GM12878 (cell line): ENCODE measurements at regions not wholly inside any gene's neighbourhood (a gene's known extent, or its start where the extent isn't known, plus 50 kb on each side); places are given as distances from the start of the nearest gene placed in this dataset.

Experiments
- ATAC-seq: fragments of 200-7000 bp; cut with Tn5 transposase; 3 replicates; pipeline ENCODE4 v1.9.1; 2020; ENCODE audit warnings: mild to moderate bottlenecking, moderate library complexity
- BruUV-seq: library from RNA; stranded (reverse); fragments of 400-500 nt; replicated peaks from 2 replicates; lab custom pipeline; 2021; lab: Mats Ljungman, UMichigan
- CTCF ChIA-PET: fragments of 300-600 bp; sonication (Branson Sonifier 250); formaldehyde crosslinking; extraction: SDS; loops from one replicate; lab custom pipeline; 2021; ENCODE audit warnings: inconsistent platforms; lab: Yijun Ruan, JAX
- POLR2A ChIA-PET: fragments of 350-600 bp; formaldehyde crosslinking; extraction: SDS; loops from one replicate; lab custom pipeline; 2021; ENCODE audit warnings: inconsistent platforms; lab: Charles Lee
- RAD21 ChIA-PET: fragments of 300-600 bp; sonication (Branson Sonifier 250); formaldehyde crosslinking; loops from one replicate; lab custom pipeline; 2023; ENCODE audit warnings: antibody characterized with exemption; ENCODE audit not compliant: unreplicated experiment; lab: Charles Lee
- SMC1A ChIA-PET: fragments of 300-600 bp; sonication (Branson Sonifier 250); formaldehyde crosslinking; loops from one replicate; lab custom pipeline; 2023; ENCODE audit not compliant: unreplicated experiment, uncharacterized antibody; lab: Charles Lee
- DNase-seq: peaks from one replicate; pipeline ENCODE4 v3.0.0-alpha.2; 2011; ENCODE audit warnings: low read depth, low spot score
- FAIRE-seq: peaks from 3 replicates; lab custom pipeline; 2011; peaks lifted over from hg19 to GRCh38; lab: Jason Lieb, UNC
- H2AFZ ChIP-seq: 2 replicates; pipeline ENCODE4 v1.6.0; 2011; ENCODE audit warnings: low read depth, low read length, control low read depth; ENCODE audit not compliant: control insufficient read depth
- H3K27ac ChIP-seq: 2 replicates; pipeline ENCODE4 v1.5.1; 2011; ENCODE audit warnings: control low read depth; ENCODE audit not compliant: control insufficient read depth, insufficient read depth
- H3K27me3 ChIP-seq, 2 experiments: replicated peaks in 1 of 2; 2 replicates each; pipeline versions ENCODE4 v1.6.0 to v1.6.1; 2011; ENCODE audit warnings: low read length in 1 of 2; ENCODE audit not compliant: control insufficient read depth in 2 of 2, insufficient read depth in 2 of 2
- H3K36me3 ChIP-seq, 2 experiments: 2 replicates each; pipeline ENCODE4 v1.5.1; 2011; ENCODE audit warnings: low read length in 1 of 2; ENCODE audit not compliant: control insufficient read depth in 2 of 2, insufficient read depth in 2 of 2
- H3K4me1 ChIP-seq: 2 replicates; pipeline ENCODE4 v1.6.1; 2011; ENCODE audit warnings: mild to moderate bottlenecking, low read length, moderate library complexity, mixed read lengths; ENCODE audit not compliant: control insufficient read depth, insufficient read depth
- H3K4me2 ChIP-seq: 2 replicates; pipeline ENCODE4 v1.6.0; 2011; ENCODE audit warnings: control low read depth; ENCODE audit not compliant: control insufficient read depth, insufficient read depth
- H3K4me3 ChIP-seq: fragments of 200-600 bp; sonication (generic); 2 replicates; pipeline ENCODE4 v1.5.1; 2016
- H3K79me2 ChIP-seq: 2 replicates; pipeline ENCODE4 v1.6.0; 2011; ENCODE audit warnings: low read length; ENCODE audit not compliant: control insufficient read depth, insufficient read depth
- H3K9ac ChIP-seq: 2 replicates; pipeline ENCODE4 v1.8.0; 2011; ENCODE audit warnings: low read length, control low read depth, mixed read lengths; ENCODE audit not compliant: control insufficient read depth, insufficient read depth
- H3K9me3 ChIP-seq: replicated peaks from 3 replicates; pipeline ENCODE4 v1.5.1; 2011; ENCODE audit warnings: mild to moderate bottlenecking, low read length; ENCODE audit not compliant: control insufficient read depth, insufficient read depth
- H4K20me1 ChIP-seq: 2 replicates; pipeline ENCODE4 v1.6.0; 2011; ENCODE audit not compliant: control insufficient read depth, insufficient read depth
- FOS ChIP-seq: IDR thresholded peaks from 3 replicates; pipeline ENCODE4 v1.6.1; 2011; ENCODE audit warnings: borderline replicate concordance; ENCODE audit not compliant: insufficient read length; ENCODE audit errors: extremely low read depth
- HCFC1 ChIP-seq: fragments of 150-350 bp; IDR thresholded peaks from 2 replicates; pipeline ENCODE4 v1.6.1; 2014; ENCODE audit warnings: low read length
- HDAC2 ChIP-seq: fragments of 200-600 bp; sonication (generic); IDR thresholded peaks from 2 replicates; pipeline ENCODE4 v1.6.1; 2017
- IKZF1 ChIP-seq: fragments of 450-650 bp; conservative IDR thresholded peaks from 2 replicates; pipeline ENCODE4 v1.6.1; 2017; ENCODE audit warnings: antibody characterized with exemption, mild to moderate bottlenecking
- MTA3 ChIP-seq: IDR thresholded peaks from 2 replicates; pipeline ENCODE4 v1.6.1; 2012; ENCODE audit warnings: low read length, inconsistent platforms, borderline replicate concordance
- NFYB ChIP-seq: IDR thresholded peaks from 2 replicates; pipeline ENCODE4 v1.6.1; 2011; ENCODE audit warnings: low read depth, mild to moderate bottlenecking, low read length, improper control_type of control experiment, moderate library complexity; ENCODE audit not compliant: insufficient read depth
- NRF1 ChIP-seq: conservative IDR thresholded peaks from 2 replicates; pipeline ENCODE4 v1.6.1; 2011; ENCODE audit warnings: mild to moderate bottlenecking, low read depth, low read length, improper control_type of control experiment
- RCOR1 ChIP-seq: conservative IDR thresholded peaks from 2 replicates; pipeline ENCODE4 v1.6.1; 2012; ENCODE audit warnings: low read depth, low read length, improper control_type of control experiment
- SMAD1 ChIP-seq: fragments of 450-650 bp; IDR thresholded peaks from 2 replicates; pipeline ENCODE4 v1.6.1; 2018; ENCODE audit warnings: mild to moderate bottlenecking, low read depth; ENCODE audit not compliant: partially characterized antibody
- YY1 ChIP-seq: IDR thresholded peaks from 2 replicates; pipeline ENCODE4 v1.6.1; 2011; ENCODE audit warnings: low read depth, mild to moderate bottlenecking, low read length
- ZNF207 ChIP-seq: fragments of 450-650 bp; IDR thresholded peaks from 2 replicates; pipeline ENCODE4 v1.6.1; 2014; ENCODE audit warnings: antibody characterized with exemption, mild to moderate bottlenecking, borderline replicate concordance
- ZNF687 ChIP-seq: fragments of 450-650 bp; IDR thresholded peaks from 2 replicates; pipeline ENCODE4 v1.6.1; 2017; ENCODE audit warnings: mild to moderate bottlenecking, moderate library complexity
- WGBS: methylation state at CpG from one replicate; pipeline ENCODE4 v1.1.6; 2016; ENCODE audit warnings: low lambda C conversion rate; ENCODE audit not compliant: insufficient replicate concordance, insufficient coverage; ENCODE audit errors: missing lambda C conversion rate; 5-methylcytosine and 5-hydroxymethylcytosine counted together
- in situ Hi-C: fragments of 300-500 bp; cut with MboI; formaldehyde crosslinking; loops from 9 replicates; pipeline ENCODE4 v1.14.3; 2018; ENCODE audit warnings: mixed read lengths
- intact Hi-C: fragments of 100-400 bp; cut with micrococcal nuclease; formaldehyde crosslinking; loops from one replicate; pipeline ENCODE4 v1.14.2; 2022; ENCODE audit not compliant: unreplicated experiment
- TF ChIP-seq, protein P1 (sequence below): fragments of 450-650 bp; IDR thresholded peaks from 2 replicates; pipeline ENCODE4 v1.6.1; 2017; ENCODE audit warnings: low read depth, mild to moderate bottlenecking, moderate library complexity

GRCh38 chr3:81434161-81434560, 327.3 kb downstream of the GBE1 start:
- Histone ChIP-seq H3K4me2 (no peak overlapping the region), H3K27ac (no peak overlapping the region), H3K36me3 (no peaks in the 10 kb centered on the region), H3K79me2 (no peaks in the 10 kb centered on the region), H4K20me1 (no peaks in the 10 kb centered on the region), H3K9ac (no peak overlapping the region), H2AFZ (no peak overlapping the region), H3K27me3 (0 out of 4 replicates have a peak, but pooled peaks cover 0 to 1% of the 10 kb centered on the region in 2 experiments), H3K4me1 (no peaks in the 10 kb centered on the region), H3K4me3 (no peak overlapping the region), H3K9me3 (no peaks in the 10 kb centered on the region)
- RAD21 ChIA-PET, result no interaction called here
- 24% methylated on average over 3 of the region's 3 CpGs for WGBS
- CTCF ChIA-PET, result no interaction called here
- intact Hi-C loops (no loop called here), in situ Hi-C loops (no loop called here)
- POLR2A ChIA-PET, result no interaction called here
- no TSS peak for BruUV-seq
- ATAC-seq (no peak), FAIRE-seq (no peak), DNase-seq (no peak)
- SMC1A ChIA-PET, result no interaction called here
- TF ChIP-seq, protein P1, sequence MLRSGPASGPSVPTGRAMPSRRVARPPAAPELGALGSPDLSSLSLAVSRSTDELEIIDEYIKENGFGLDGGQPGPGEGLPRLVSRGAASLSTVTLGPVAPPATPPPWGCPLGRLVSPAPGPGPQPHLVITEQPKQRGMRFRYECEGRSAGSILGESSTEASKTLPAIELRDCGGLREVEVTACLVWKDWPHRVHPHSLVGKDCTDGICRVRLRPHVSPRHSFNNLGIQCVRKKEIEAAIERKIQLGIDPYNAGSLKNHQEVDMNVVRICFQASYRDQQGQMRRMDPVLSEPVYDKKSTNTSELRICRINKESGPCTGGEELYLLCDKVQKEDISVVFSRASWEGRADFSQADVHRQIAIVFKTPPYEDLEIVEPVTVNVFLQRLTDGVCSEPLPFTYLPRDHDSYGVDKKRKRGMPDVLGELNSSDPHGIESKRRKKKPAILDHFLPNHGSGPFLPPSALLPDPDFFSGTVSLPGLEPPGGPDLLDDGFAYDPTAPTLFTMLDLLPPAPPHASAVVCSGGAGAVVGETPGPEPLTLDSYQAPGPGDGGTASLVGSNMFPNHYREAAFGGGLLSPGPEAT, result no peak

DNA sequence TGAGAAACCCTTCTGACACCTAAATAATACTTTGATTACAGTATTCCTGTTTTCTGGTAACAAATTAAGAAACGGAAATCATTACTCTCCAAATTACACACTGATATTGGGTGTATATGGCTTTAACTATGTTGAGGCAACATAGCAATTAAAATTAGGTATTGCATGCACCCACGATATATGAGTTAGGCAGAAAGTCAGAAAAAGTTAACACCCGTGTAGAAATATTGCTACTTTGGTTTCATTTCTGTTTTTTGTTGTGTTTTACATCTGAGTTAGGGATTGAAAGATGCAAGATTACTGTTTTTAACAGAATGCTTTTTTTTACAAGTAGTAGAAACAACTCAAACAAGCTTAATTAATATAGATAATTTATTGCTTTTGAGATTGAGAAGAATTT, 327.8 kb downstream of the GBE1 start:
- Histone ChIP-seq H2AFZ (no peak overlapping the region), H3K27ac (no peak overlapping the region), H4K20me1 (no peaks in the 10 kb centered on the region), H3K79me2 (no peaks in the 10 kb centered on the region), H3K4me3 (no peak overlapping the region), H3K9ac (no peak overlapping the region), H3K27me3 (0 out of 4 replicates have a peak, but pooled peaks cover 0 to 1% of the 10 kb centered on the region in 2 experiments), H3K4me1 (no peaks in the 10 kb centered on the region), H3K9me3 (no peaks in the 10 kb centered on the region), H3K36me3 (no peaks in the 10 kb centered on the region), H3K4me2 (no peak overlapping the region)
- in situ Hi-C loops, result no loop called here
- ChIA-PET POLR2A (no interaction called here), RAD21 (no interaction called here), SMC1A (no interaction called here), CTCF (no interaction called here)
- no peak for ATAC-seq
- intact Hi-C loops, result no loop called here
- FAIRE-seq, result no peak
- no TSS peak for BruUV-seq
- DNase-seq, result no peak
- 32% methylated on average over 3 of the region's 3 CpGs for WGBS
- TF ChIP-seq FOS (no peak), NRF1 (no peak), YY1 (no peak), NFYB (no peak), ZNF687 (no peak), RCOR1 (no peak), HDAC2 (no peak), HCFC1 (no peak), ZNF207 (no peak), MTA3 (no peak), SMAD1 (no peak), IKZF1 (no peak)
